Non-pigmented ciliary epithelial cell (primary cell): ENCODE measurements at regions not wholly inside any gene's neighbourhood (a gene's known extent, or its start where the extent isn't known, plus 50 kb on each side); places are given as distances from the start of the nearest gene placed in this dataset.
"Not testable (repeated sequence)": the region's sequence is repeated elsewhere in the genome, so short reads cannot be mapped to it uniquely, and the experiment has no call there.

Source experiments
- DNase-seq: peaks from one replicate; pipeline ENCODE4 v3.0.0-alpha.2; 2010; ENCODE audit warnings: low read depth

- DNase-seq = no peak
These were observed 88.2 kb downstream of the KLHL28 start for GRCh38 chr14:44873536-44873935.

GRCh38 chr14:44866770-44867169 is 95.0 kb downstream of the KLHL28 start:
- DNase-seq = no peak

GRCh38 chr14:44866322-44866721 is 95.4 kb downstream of the KLHL28 start:
- DNase-seq = no peak

- DNase-seq = no peak
These were observed 98.5 kb downstream of the KLHL28 start for GRCh38 chr14:44863271-44863670.

GRCh38 chr14:44854114-44854513 is 107.6 kb downstream of the KLHL28 start:
- DNase-seq = no peak

- peak; percentile 10 for DNase-seq
These were observed 114.0 kb downstream of the KLHL28 start for GRCh38 chr14:44847526-44848309.

- DNase-seq = no peak
These were observed 115.4 kb downstream of the KLHL28 start for GRCh38 chr14:44846232-44846824.

GRCh38 chr14:44835928-44836327 is 125.8 kb downstream of the KLHL28 start:
- DNase-seq = not testable (repeated sequence)

- no peak for DNase-seq
These were observed 128.2 kb downstream of the KLHL28 start for GRCh38 chr14:44833376-44834060.

- no peak for DNase-seq
These were observed 131.4 kb downstream of the KLHL28 start for GRCh38 chr14:44830371-44830770.

- no peak for DNase-seq
These were observed 132.7 kb downstream of the KLHL28 start for GRCh38 chr14:44829021-44829420.

GRCh38 chr14:44828023-44828422 is 133.7 kb downstream of the KLHL28 start:
- DNase-seq = no peak

- DNase-seq = no peak
These were observed 141.3 kb downstream of the KLHL28 start for GRCh38 chr14:44820230-44820964.

- DNase-seq = no peak
These were observed 147.6 kb downstream of the KLHL28 start for GRCh38 chr14:44814196-44814595.

GRCh38 chr14:44812672-44813071 is 149.1 kb downstream of the KLHL28 start:
- no peak for DNase-seq

GRCh38 chr14:44804391-44804790 is 157.4 kb downstream of the KLHL28 start:
- no peak for DNase-seq

- DNase-seq = no peak
These were observed 158.4 kb downstream of the KLHL28 start for GRCh38 chr14:44803239-44803905.

GRCh38 chr14:44798386-44799242 is 163.1 kb downstream of the KLHL28 start:
- no peak for DNase-seq

- no peak for DNase-seq
These were observed 166.0 kb downstream of the KLHL28 start for GRCh38 chr14:44795725-44796124.

- DNase-seq = no peak
These were observed 170.0 kb downstream of the KLHL28 start for GRCh38 chr14:44791730-44792129.

- DNase-seq = no peak
These were observed 173.1 kb downstream of the KLHL28 start for GRCh38 chr14:44788612-44789011.
